Right lobe of liver (tissue), 6 donors: ENCODE measurements at regions not wholly inside any gene's neighbourhood (a gene's known extent, or its start where the extent isn't known, plus 50 kb on each side); places are given as distances from the start of the nearest gene placed in this dataset.
"Not testable (repeated sequence)": the region's sequence is repeated elsewhere in the genome, so short reads cannot be mapped to it uniquely, and the experiment has no call there.

Experiments used
- ATAC-seq, 4 donors: fragments of 200-7000 bp; cut with Tn5 transposase; one replicate each; pipeline ENCODE4 v1.9.1; 2020; ENCODE audit warnings: mild to moderate bottlenecking in 4 of 4, moderate library complexity in 4 of 4
- DNase-seq, 3 donors: peaks; one replicate each; pipeline ENCODE4 v3.0.0-alpha.2; 2020
- H3K27ac ChIP-seq, 3 donors: fragments of 200-600 bp; one replicate each; pipeline ENCODE4 v1.8.0; 2022
- H3K27me3 ChIP-seq, 2 donors: fragments of 200-600 bp; one replicate each; pipeline ENCODE4 v1.8.0; 2022
- H3K36me3 ChIP-seq, 4 donors: fragments of 200-600 bp; sonication (generic) in 1 of 4; one replicate each; pipeline versions ENCODE4 v1.5.1 to v1.8.0; 2017 to 2022; ENCODE audit warnings: control low read depth in 1 of 4
- H3K4me1 ChIP-seq, 4 donors: fragments of 200-600 bp; sonication (generic) in 1 of 4; one replicate each; pipeline versions ENCODE4 v1.5.1 to v1.8.0; 2017 to 2022; ENCODE audit warnings: control low read depth in 1 of 4
- H3K4me3 ChIP-seq, 3 donors: fragments of 200-600 bp; one replicate each; pipeline ENCODE4 v1.8.0; 2022
- H3K9me3 ChIP-seq, 4 donors: fragments of 200-600 bp; sonication (generic) in 1 of 4; one replicate each; pipeline versions ENCODE4 v1.5.1 to v1.8.0; 2017 to 2022; ENCODE audit warnings: control low read depth in 1 of 4
- CTCF ChIP-seq, 4 donors: fragments of 200-600 bp in 3 of 4; fragments of 450-650 bp in 1 of 4; IDR thresholded peaks; one replicate each; pipeline versions ENCODE4 v1.5.1 to v1.8.0; 2016 to 2022; ENCODE audit warnings: antibody characterized with exemption in 4 of 4, mild to moderate bottlenecking in 2 of 4
- POLR2A ChIP-seq: fragments of 450-650 bp; IDR thresholded peaks from one replicate; pipeline ENCODE4 v1.6.1; 2017; ENCODE audit warnings: antibody characterized with exemption, mild to moderate bottlenecking
- WGBS: methylation state at CpG from one replicate; pipeline ENCODE4 v1.1.6; 2018; ENCODE audit warnings: low coverage, low lambda C conversion rate; ENCODE audit not compliant: insufficient coverage; ENCODE audit errors: missing lambda C conversion rate; 5-methylcytosine and 5-hydroxymethylcytosine counted together
- intact Hi-C, 2 donors: fragments of 100-400 bp; cut with DNase I; formaldehyde crosslinking; loops; one replicate each; pipeline versions ENCODE4 v1.11.2 to v1.14.1; 2022
- donor health status: DM: no; HTN: yes; CAD: no.
- donor health status: DM: no; HTN: no; CAD: no.
- donor health status: DM: no; HTN: no; CAD: no.
- donor health status: DM: no; HTN: yes; CAD: no.
- donor health status: DM: no; HTN: yes; CAD: no.

- H3K36me3 ChIP-seq, result no peaks in the 10 kb centered on the region
- DNase-seq (no peak), ATAC-seq (peak in 2 of 4 donors; percentile 41 to 50)
- H3K9me3 ChIP-seq, result no peaks in the 10 kb centered on the region
- no peak overlapping the region for H3K27ac ChIP-seq
- WGBS, result 27% methylated on average over 4 of the region's 4 CpGs
- TF ChIP-seq CTCF (IDR thresholded peaks at IDR 0.05), result no peak
- no peak for TF ChIP-seq POLR2A
- intact Hi-C loops, result no loop called here
- no peaks in the 10 kb centered on the region for H3K4me1 ChIP-seq
- H3K4me3 ChIP-seq, result no peak overlapping the region
- H3K27me3 ChIP-seq, result no peaks in the 10 kb centered on the region
Measured at GRCh38 chr13:54029720-54030119, 1001.1 kb downstream of the OLFM4 start.

DNA sequence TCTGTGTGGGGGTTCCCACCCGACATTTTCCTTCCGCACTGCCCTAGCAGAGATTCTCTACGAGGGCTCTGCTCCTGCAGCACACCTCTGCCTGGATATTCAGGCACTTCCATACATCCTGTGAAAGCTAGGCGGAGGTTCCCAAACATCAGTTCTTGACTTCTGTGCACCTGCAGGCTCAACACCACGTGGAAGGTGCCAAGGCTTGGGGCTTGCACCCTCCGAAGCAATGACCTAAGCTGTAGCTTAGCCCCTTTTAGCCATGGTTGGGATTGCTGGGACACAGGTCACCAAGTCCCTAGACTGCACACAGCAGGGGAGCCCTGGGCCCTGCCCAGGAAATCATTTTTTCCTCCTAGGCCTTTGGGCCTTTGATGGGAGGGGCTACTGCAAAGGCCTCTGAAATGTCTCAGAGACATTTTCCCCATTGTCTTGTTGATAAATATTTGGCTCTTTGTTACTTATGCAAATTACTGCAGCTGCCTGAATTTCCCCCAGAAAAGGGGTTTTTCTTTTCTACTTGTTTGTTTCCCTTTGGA lies 1004.8 kb downstream of the OLFM4 start:
- no peaks in the 10 kb centered on the region for H3K9me3 ChIP-seq
- ATAC-seq (no peak), DNase-seq (no peak)
- H3K4me3 ChIP-seq, result no peak overlapping the region
- 100% methylated on average over 1 of the region's 6 CpGs for WGBS
- no peaks in the 10 kb centered on the region for H3K4me1 ChIP-seq
- intact Hi-C loops, result no loop called here
- H3K27me3 ChIP-seq, result no peaks in the 10 kb centered on the region
- H3K27ac ChIP-seq, result no peak overlapping the region
- no peaks in the 10 kb centered on the region for H3K36me3 ChIP-seq
- TF ChIP-seq CTCF (IDR thresholded peaks at IDR 0.05), result no peak
- TF ChIP-seq POLR2A, result no peak

- no peak overlapping the region for H3K4me3 ChIP-seq
- no peaks in the 10 kb centered on the region for H3K9me3 ChIP-seq
- ATAC-seq (no peak), DNase-seq (no peak)
- no peaks in the 10 kb centered on the region for H3K36me3 ChIP-seq
- no peak overlapping the region for H3K27ac ChIP-seq
- intact Hi-C loops, result no loop called here
- 66% methylated on average over 2 of the region's 2 CpGs for WGBS
- H3K4me1 ChIP-seq, result no peaks in the 10 kb centered on the region
- H3K27me3 ChIP-seq, result no peaks in the 10 kb centered on the region
- TF ChIP-seq POLR2A (no peak), CTCF (IDR thresholded peaks at IDR 0.05) (no peak)
Measured at GRCh38 chr13:54034047-54034446, 1005.4 kb downstream of the OLFM4 start.

DNA sequence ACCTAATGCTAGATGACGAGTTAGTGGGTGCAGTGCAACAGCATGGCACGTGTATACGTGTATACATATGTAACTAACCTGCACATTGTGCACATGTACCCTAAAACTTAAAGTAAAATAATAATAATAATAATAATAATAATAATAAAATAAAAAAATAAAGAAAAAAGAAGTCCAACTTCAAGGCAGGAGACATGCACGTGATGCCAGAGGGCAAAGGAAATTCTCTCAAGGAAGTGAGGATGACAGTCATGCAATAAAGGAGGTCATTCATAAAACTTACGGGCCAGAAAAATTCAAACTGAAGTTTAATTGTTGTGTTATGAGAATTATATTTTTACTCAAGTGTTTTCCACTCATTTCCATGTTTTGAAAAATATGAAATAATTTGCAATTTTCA lies 1028.8 kb downstream of the OLFM4 start:
- DNase-seq, H3K4me1 ChIP-seq, ATAC-seq, H3K27me3 ChIP-seq, H3K4me3 ChIP-seq, H3K9me3 ChIP-seq, intact Hi-C loops, H3K36me3 ChIP-seq, H3K27ac ChIP-seq: not testable (repeated sequence)
- 66% methylated on average over 5 of the region's 5 CpGs for WGBS

- H3K9me3 ChIP-seq, result not testable (repeated sequence)
- WGBS, result 63% methylated on average over 6 of the region's 8 CpGs
Measured at GRCh38 chr13:54069958-54070357, 1041.3 kb downstream of the OLFM4 start.

GRCh38 chr13:54077569-54077968 lies 1049.0 kb downstream of the OLFM4 start:
- H3K4me1 ChIP-seq, result no peaks in the 10 kb centered on the region
- H3K27me3 ChIP-seq, result no peaks in the 10 kb centered on the region
- no peaks in the 10 kb centered on the region for H3K36me3 ChIP-seq
- no peak overlapping the region for H3K27ac ChIP-seq
- no peak for ATAC-seq
- H3K4me3 ChIP-seq, result no peak overlapping the region
- no peak for DNase-seq
- no peak for TF ChIP-seq POLR2A
- no peak for TF ChIP-seq CTCF (IDR thresholded peaks at IDR 0.05)
- intact Hi-C loops, result no loop called here
- H3K9me3 ChIP-seq, result no peaks in the 10 kb centered on the region

More at GRCh38 chr13:54069958-54070357, 1041.3 kb downstream of the OLFM4 start:
- H3K27ac ChIP-seq, H3K27me3 ChIP-seq, H3K4me3 ChIP-seq, DNase-seq, H3K36me3 ChIP-seq, intact Hi-C loops, ATAC-seq, H3K4me1 ChIP-seq: not testable (repeated sequence)
